GM23338 (cell line): ENCODE measurements at regions not wholly inside any gene's neighbourhood (a gene's known extent, or its start where the extent isn't known, plus 50 kb on each side); places are given as distances from the start of the nearest gene placed in this dataset.
A peak's percentile ranks its signal among the peaks of the same experiment; 100 is the strongest.

Experiments used
- ATAC-seq: fragments of 200-7000 bp; cut with Tn5 transposase; 3 replicates; pipeline ENCODE4 v1.9.1; 2020
- DNase-seq: peaks from one replicate; pipeline ENCODE4 v3.0.0-alpha.2; 2015; ENCODE audit warnings: low spot score
- H2AFZ ChIP-seq: fragments of 200-600 bp; sonication (generic); 2 replicates; pipeline ENCODE4 v1.8.0; 2016; ENCODE audit warnings: antibody characterized with exemption, mild to moderate bottlenecking, moderate library complexity
- H3F3A ChIP-seq: fragments of 200-600 bp; sonication (generic); replicated peaks from 2 replicates; pipeline ENCODE4 v1.8.0; 2017; ENCODE audit warnings: antibody characterized with exemption, mixed run types, low read depth
- H3K27ac ChIP-seq: fragments of 200-600 bp; sonication (generic); 2 replicates; pipeline ENCODE4 v1.6.1; 2016; ENCODE audit warnings: low read depth
- H3K27me3 ChIP-seq: fragments of 200-600 bp; sonication (generic); 2 replicates; pipeline ENCODE4 v1.8.0; 2016; ENCODE audit warnings: mild to moderate bottlenecking, mixed run types, moderate library complexity; ENCODE audit not compliant: insufficient read depth
- H3K36me3 ChIP-seq: fragments of 200-600 bp; sonication (generic); 2 replicates; pipeline ENCODE4 v1.8.0; 2016; ENCODE audit warnings: mild to moderate bottlenecking; ENCODE audit not compliant: insufficient read depth
- H3K4me1 ChIP-seq: fragments of 200-600 bp; sonication (generic); 2 replicates; pipeline ENCODE4 v1.8.0; 2016; ENCODE audit warnings: mild to moderate bottlenecking, moderate library complexity; ENCODE audit not compliant: insufficient read depth
- H3K4me2 ChIP-seq: fragments of 200-600 bp; sonication (generic); 2 replicates; pipeline ENCODE4 v1.7.1; 2017; ENCODE audit warnings: mixed run types
- H3K4me3 ChIP-seq: fragments of 200-600 bp; sonication (generic); 2 replicates; pipeline ENCODE4 v1.6.1; 2016; ENCODE audit warnings: mixed run types
- H3K79me2 ChIP-seq: fragments of 200-600 bp; sonication (generic); replicated peaks from 2 replicates; pipeline ENCODE4 v1.8.0; 2017; ENCODE audit warnings: mild to moderate bottlenecking; ENCODE audit not compliant: insufficient read depth
- H3K9me2 ChIP-seq: fragments of 200-600 bp; sonication (generic); 2 replicates; pipeline ENCODE4 v1.8.0; 2017; ENCODE audit not compliant: insufficient read depth
- H4K20me1 ChIP-seq: fragments of 200-600 bp; sonication (generic); replicated peaks from 2 replicates; pipeline ENCODE4 v1.8.0; 2017; ENCODE audit warnings: mild to moderate bottlenecking; ENCODE audit not compliant: insufficient read depth
- H3K27ac Mint-ChIP-seq: 2 replicates; pipeline ENCODE4 v1.8.0; 2020; ENCODE audit warnings: inconsistent platforms, mild to moderate bottlenecking, moderate library complexity, mixed read lengths
- H3K27me3 Mint-ChIP-seq: 3 replicates; pipeline ENCODE4 v1.8.0; 2022; ENCODE audit warnings: low read depth, mild to moderate bottlenecking, moderate library complexity, mixed read lengths, inconsistent platforms; ENCODE audit not compliant: insufficient read depth, poor library complexity
- H3K36me3 Mint-ChIP-seq: 3 replicates; pipeline ENCODE4 v1.8.0; 2021; ENCODE audit warnings: low read depth, mild to moderate bottlenecking, inconsistent platforms, moderate library complexity, mixed read lengths
- H3K4me1 Mint-ChIP-seq: 3 replicates; pipeline ENCODE4 v1.8.0; 2020; ENCODE audit warnings: mild to moderate bottlenecking, inconsistent platforms, mixed read lengths
- H3K4me3 Mint-ChIP-seq: 3 replicates; pipeline ENCODE4 v1.8.0; 2021; ENCODE audit warnings: moderate library complexity, mild to moderate bottlenecking, inconsistent platforms, mixed read lengths
- H3K9me3 Mint-ChIP-seq: 3 replicates; pipeline ENCODE4 v1.8.0; 2020; ENCODE audit warnings: moderate library complexity, mild to moderate bottlenecking, inconsistent platforms, mixed read lengths
- CREB1 ChIP-seq: fragments of 250-450 bp; sonication (Bioruptor Pico); IDR thresholded peaks from 2 replicates; pipeline ENCODE4 v1.5.0; 2020; ENCODE audit warnings: low read depth, mild to moderate bottlenecking, moderate library complexity
- CTCF ChIP-seq, 2 experiments: fragments of 200-600 bp in 1 of 2; sonication (generic) in 1 of 2; conservative IDR thresholded peaks; 2 replicates each; pipeline versions ENCODE4 v1.5.1 to v1.6.1; 2016 to 2017; ENCODE audit warnings: antibody characterized with exemption in 2 of 2, low read depth in 2 of 2, mild to moderate bottlenecking in 2 of 2, moderate library complexity in 1 of 2
- EZH2 ChIP-seq: fragments of 200-600 bp; sonication (generic); IDR thresholded peaks from one replicate; pipeline ENCODE4 v1.8.0; 2017; ENCODE audit warnings: antibody characterized with exemption, mild to moderate bottlenecking, low read depth; ENCODE audit not compliant: unreplicated experiment
- JUNB ChIP-seq: IDR thresholded peaks from one replicate; pipeline ENCODE4 v1.6.1; 2016; ENCODE audit warnings: antibody characterized with exemption; ENCODE audit not compliant: unreplicated experiment
- NANOG ChIP-seq: IDR thresholded peaks from 2 replicates; pipeline ENCODE4 v1.6.1; 2016; ENCODE audit warnings: antibody characterized with exemption, borderline replicate concordance
- POLR2AphosphoS5 ChIP-seq: IDR thresholded peaks from 2 replicates; pipeline ENCODE4 v1.6.1; 2016; ENCODE audit warnings: antibody characterized with exemption, low read depth
- REST ChIP-seq: IDR thresholded peaks from one replicate; pipeline ENCODE4 v1.6.1; 2018; ENCODE audit warnings: antibody characterized with exemption; ENCODE audit not compliant: unreplicated experiment
- STAT1 ChIP-seq: IDR thresholded peaks from one replicate; pipeline ENCODE4 v1.6.1; 2016; ENCODE audit warnings: antibody characterized with exemption; ENCODE audit not compliant: unreplicated experiment
- ZNF114 ChIP-seq: fragments of 250-450 bp; sonication (Bioruptor Pico); IDR thresholded peaks from 2 replicates; pipeline ENCODE4 v1.5.0; 2020; ENCODE audit warnings: mild to moderate bottlenecking, moderate library complexity
- ZNF331 ChIP-seq: fragments of 250-450 bp; sonication (Bioruptor Pico); IDR thresholded peaks from 2 replicates; pipeline ENCODE4 v1.5.0; 2020; ENCODE audit warnings: low read depth, mild to moderate bottlenecking, moderate library complexity
- ZNF462 ChIP-seq: fragments of 250-450 bp; sonication (Bioruptor Pico); IDR thresholded peaks from 2 replicates; pipeline ENCODE4 v1.5.0; 2020; ENCODE audit warnings: mild to moderate bottlenecking, moderate library complexity

- Mint-ChIP-seq H3K27me3 (peaks cover 3% of the 10 kb centered on the region), H3K9me3 (peaks cover 1% of the 10 kb centered on the region; the same call in 1 of the 3 replicates), H3K27ac (no peak overlapping the region), H3K4me3 (no peak overlapping the region), H3K4me1 (no peaks in the 10 kb centered on the region; the same call in 1 of the 3 replicates), H3K36me3 (no peaks in the 10 kb centered on the region)
- H3K27ac ChIP-seq: no peak overlapping the region
- H3K9me2 ChIP-seq: no peaks in the 10 kb centered on the region
- H3K79me2 ChIP-seq: no peaks in the 10 kb centered on the region
- TF ChIP-seq ZNF114 (no peak), STAT1 (no peak), CTCF (conservative IDR thresholded peaks at IDR 0.05; ENCODE audit: low read depth in 2 of 2) (no peak), REST (no peak), POLR2AphosphoS5 (no peak)
- H2AFZ ChIP-seq: 0 out of 2 replicates have a peak overlapping the region, but pooled peaks have one; percentile 16
- no peaks in the 10 kb centered on the region for H3K27me3 ChIP-seq
- no peaks in the 10 kb centered on the region for H3K36me3 ChIP-seq
- no peaks in the 10 kb centered on the region for H3F3A ChIP-seq
- no peaks in the 10 kb centered on the region for H4K20me1 ChIP-seq
- no peak for DNase-seq
- ATAC-seq: no peak
- no peak overlapping the region for H3K4me3 ChIP-seq
- H3K4me2 ChIP-seq: no peak overlapping the region
- H3K4me1 ChIP-seq: no peaks in the 10 kb centered on the region
These were observed 239.6 kb upstream of the B3GALT2 start for GRCh38 chr1:193426061-193426460.

- no peak for ATAC-seq
- no peaks in the 10 kb centered on the region for H3K27me3 Mint-ChIP-seq
- TF ChIP-seq ZNF331 (CRISPR knock-in tag) (no peak), STAT1 (no peak), JUNB (no peak), POLR2AphosphoS5 (no peak), NANOG (no peak), ZNF114 (no peak), ZNF462 (CRISPR knock-in tag) (no peak), CREB1 (CRISPR knock-in tag) (no peak), EZH2 (no peak)
- no peaks in the 10 kb centered on the region for H3K9me2 ChIP-seq
- H3K79me2 ChIP-seq: no peaks in the 10 kb centered on the region
- H2AFZ ChIP-seq: no peak overlapping the region
- H3K4me3 Mint-ChIP-seq: no peak overlapping the region
- no peak for DNase-seq
- no peaks in the 10 kb centered on the region for H3K27me3 ChIP-seq
- no peaks in the 10 kb centered on the region for H3K4me1 ChIP-seq
- H3K27ac ChIP-seq: no peak overlapping the region
- no peaks in the 10 kb centered on the region for H4K20me1 ChIP-seq
- H3K36me3 ChIP-seq: no peaks in the 10 kb centered on the region
- H3K36me3 Mint-ChIP-seq: no peaks in the 10 kb centered on the region
- no peaks in the 10 kb centered on the region for H3F3A ChIP-seq
- H3K4me2 ChIP-seq: no peak overlapping the region
- no peaks in the 10 kb centered on the region for H3K9me3 Mint-ChIP-seq
- no peak overlapping the region; the same call in 1 of the 2 replicates for H3K27ac Mint-ChIP-seq
- no peak overlapping the region for H3K4me3 ChIP-seq
- peaks cover 5% of the 10 kb centered on the region; the same call in 2 of the 3 replicates for H3K4me1 Mint-ChIP-seq
These were observed 235.1 kb upstream of the B3GALT2 start for GRCh38 chr1:193421487-193421886.
